Esophagus muscularis mucosa (tissue), 4 donors: ENCODE measurements at regions not wholly inside any gene's neighbourhood (a gene's known extent, or its start where the extent isn't known, plus 50 kb on each side); places are given as distances from the start of the nearest gene placed in this dataset.

Experiments used
- DNase-seq: peaks from one replicate; pipeline ENCODE4 v3.0.0-alpha.2; 2017; ENCODE audit errors: extremely low spot score
- H3K27ac ChIP-seq, 4 donors: fragments of 200-600 bp; sonication (generic); replicated peaks in 1 of 4; 1 replicate in 3 of 4; 2 replicates in 1 of 4; pipeline ENCODE4 v1.5.1; 2016 to 2019; ENCODE audit warnings: mild to moderate bottlenecking in 1 of 4
- H3K27me3 ChIP-seq, 4 donors: fragments of 200-600 bp; sonication (generic); one replicate each; pipeline versions ENCODE4 v1.5.1 to v1.6.0; 2016 to 2019
- H3K36me3 ChIP-seq, 4 donors: fragments of 200-600 bp; sonication (generic); one replicate each; pipeline ENCODE4 v1.5.1; 2016 to 2019
- H3K4me1 ChIP-seq, 4 donors: fragments of 200-600 bp; sonication (generic); one replicate each; pipeline ENCODE4 v1.5.1; 2016 to 2019
- H3K4me3 ChIP-seq, 4 donors: fragments of 200-600 bp; sonication (generic); 1 replicate in 2 of 4; 2 replicates in 2 of 4; pipeline ENCODE4 v1.5.1; 2016 to 2019; ENCODE audit warnings: mild to moderate bottlenecking in 4 of 4, moderate library complexity in 1 of 4
- H3K9me3 ChIP-seq, 4 donors: fragments of 200-600 bp; sonication (generic); 1 replicate in 3 of 4; 2 replicates in 1 of 4; pipeline ENCODE4 v1.5.1; 2016 to 2019
- EP300 ChIP-seq: sonication (generic); formaldehyde crosslinking; IDR thresholded peaks from one replicate; pipeline ENCODE4 v1.6.1; 2017; ENCODE audit warnings: antibody characterized with exemption
- POLR2A ChIP-seq: fragments of 450-650 bp; IDR thresholded peaks from one replicate; pipeline ENCODE4 v1.6.1; 2017; ENCODE audit warnings: antibody characterized with exemption, moderate library complexity, mild to moderate bottlenecking, low read depth
- POLR2AphosphoS5 ChIP-seq, 2 donors: sonication (generic); formaldehyde crosslinking; IDR thresholded peaks; one replicate each; pipeline ENCODE4 v1.6.1; 2017; ENCODE audit warnings: antibody characterized with exemption in 2 of 2
- WGBS: methylation state at CpG from one replicate; pipeline ENCODE4 v1.1.5; 2018; 5-methylcytosine and 5-hydroxymethylcytosine counted together
- intact Hi-C: fragments of 100-400 bp; cut with DNase I; formaldehyde crosslinking; loops from one replicate; pipeline ENCODE4 v1.15.1; 2023
- TF ChIP-seq, protein P1 (sequence below), 3 experiments: fragments of 200-600 bp in 2 of 3; fragments of 450-650 bp in 1 of 3; sonication (generic) in 2 of 3; IDR thresholded peaks; one replicate each; pipeline ENCODE4 v1.5.1; 2017 to 2019; ENCODE audit warnings: antibody characterized with exemption in 3 of 3, mild to moderate bottlenecking in 2 of 3, moderate library complexity in 1 of 3

GRCh38 chr5:166947045-166947444 is 1344.4 kb upstream of the WWC1 start:
- DNase-seq = no peak
- H3K4me3 ChIP-seq = no peak overlapping the region
- H3K27me3 ChIP-seq = no peaks in the 10 kb centered on the region
- TF ChIP-seq, protein P1, sequence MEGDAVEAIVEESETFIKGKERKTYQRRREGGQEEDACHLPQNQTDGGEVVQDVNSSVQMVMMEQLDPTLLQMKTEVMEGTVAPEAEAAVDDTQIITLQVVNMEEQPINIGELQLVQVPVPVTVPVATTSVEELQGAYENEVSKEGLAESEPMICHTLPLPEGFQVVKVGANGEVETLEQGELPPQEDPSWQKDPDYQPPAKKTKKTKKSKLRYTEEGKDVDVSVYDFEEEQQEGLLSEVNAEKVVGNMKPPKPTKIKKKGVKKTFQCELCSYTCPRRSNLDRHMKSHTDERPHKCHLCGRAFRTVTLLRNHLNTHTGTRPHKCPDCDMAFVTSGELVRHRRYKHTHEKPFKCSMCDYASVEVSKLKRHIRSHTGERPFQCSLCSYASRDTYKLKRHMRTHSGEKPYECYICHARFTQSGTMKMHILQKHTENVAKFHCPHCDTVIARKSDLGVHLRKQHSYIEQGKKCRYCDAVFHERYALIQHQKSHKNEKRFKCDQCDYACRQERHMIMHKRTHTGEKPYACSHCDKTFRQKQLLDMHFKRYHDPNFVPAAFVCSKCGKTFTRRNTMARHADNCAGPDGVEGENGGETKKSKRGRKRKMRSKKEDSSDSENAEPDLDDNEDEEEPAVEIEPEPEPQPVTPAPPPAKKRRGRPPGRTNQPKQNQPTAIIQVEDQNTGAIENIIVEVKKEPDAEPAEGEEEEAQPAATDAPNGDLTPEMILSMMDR (IDR thresholded peaks at IDR 0.05) = no peak
- intact Hi-C loops = no loop called here
- H3K4me1 ChIP-seq = no peaks in the 10 kb centered on the region
- peaks cover 0 to 17% (median 6%) of the 10 kb centered on the region in 4 donors for H3K9me3 ChIP-seq
- H3K36me3 ChIP-seq = no peaks in the 10 kb centered on the region
- no peak overlapping the region for H3K27ac ChIP-seq
- WGBS = 94% methylated on average over 14 of the region's 14 CpGs

GRCh38 chr5:166948679-166949078 is 1342.8 kb upstream of the WWC1 start:
- intact Hi-C loops = no loop called here
- no peak overlapping the region for H3K4me3 ChIP-seq
- H3K4me1 ChIP-seq = no peaks in the 10 kb centered on the region
- DNase-seq = no peak
- no peaks in the 10 kb centered on the region for H3K27me3 ChIP-seq
- H3K9me3 ChIP-seq = peaks cover 0 to 3% (median under 1%) of the 10 kb centered on the region in 4 donors
- no peaks in the 10 kb centered on the region for H3K36me3 ChIP-seq
- TF ChIP-seq, protein P1 (IDR thresholded peaks at IDR 0.05) = no peak
- TF ChIP-seq POLR2AphosphoS5 (IDR thresholded peaks at IDR 0.05) = no peak
- TF ChIP-seq POLR2A = no peak
- TF ChIP-seq EP300 = no peak
- WGBS = 89% methylated on average over 3 of the region's 3 CpGs
- no peak overlapping the region for H3K27ac ChIP-seq

DNA sequence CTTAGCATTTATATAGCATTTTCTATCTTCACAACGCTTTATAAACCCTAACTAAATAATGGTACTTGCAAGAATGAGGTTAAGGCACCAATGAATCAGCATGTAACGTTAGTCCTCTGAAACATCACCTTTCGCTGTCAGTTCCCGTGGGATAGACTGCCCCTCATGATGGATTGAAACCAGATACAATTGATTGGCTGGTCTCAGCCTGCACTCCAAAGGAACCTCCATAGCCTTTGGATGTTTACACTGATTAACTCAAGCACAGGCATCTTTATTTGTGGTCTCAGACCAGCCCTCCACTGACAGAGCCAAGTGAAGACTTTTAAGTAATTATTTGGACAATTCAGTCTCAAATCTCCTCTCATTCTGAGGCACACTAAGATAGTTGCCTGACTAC is 1339.4 kb upstream of the WWC1 start:
- 78% methylated on average over 4 of the region's 4 CpGs for WGBS
- Histone ChIP-seq H3K27me3 (no peaks in the 10 kb centered on the region), H3K36me3 (no peaks in the 10 kb centered on the region), H3K4me3 (no peak overlapping the region), H3K9me3 (no peaks in the 10 kb centered on the region), H3K4me1 (no peaks in the 10 kb centered on the region), H3K27ac (no peak overlapping the region)
- TF ChIP-seq, protein P1 (IDR thresholded peaks at IDR 0.05) = no peak
- TF ChIP-seq POLR2A = no peak
- TF ChIP-seq EP300 = no peak
- TF ChIP-seq POLR2AphosphoS5 (IDR thresholded peaks at IDR 0.05) = no peak
- intact Hi-C loops = no loop called here
- no peak for DNase-seq

DNA sequence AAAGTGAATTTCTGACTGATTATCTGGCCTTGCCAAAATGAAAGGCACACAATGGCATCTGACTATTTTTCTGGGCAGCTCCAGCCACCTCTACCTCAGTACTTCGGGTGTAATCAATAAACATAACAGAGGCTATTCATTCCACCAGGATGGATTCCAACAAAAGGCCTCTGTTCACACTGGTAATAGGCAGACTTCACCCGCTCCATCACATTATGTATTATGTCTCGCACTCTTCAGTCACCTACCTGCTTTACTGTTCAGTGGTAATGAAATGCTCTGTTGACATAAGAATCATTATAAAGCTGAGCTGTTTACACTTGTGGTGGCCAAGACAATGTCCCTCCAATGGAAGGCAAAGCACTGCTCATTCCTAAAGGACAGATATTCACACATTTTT is 1333.7 kb upstream of the WWC1 start:
- H3K27ac ChIP-seq = no peak overlapping the region
- H3K4me3 ChIP-seq = no peak overlapping the region
- H3K27me3 ChIP-seq = no peaks in the 10 kb centered on the region
- WGBS = 84% methylated on average over 3 of the region's 3 CpGs
- no peaks in the 10 kb centered on the region for H3K36me3 ChIP-seq
- peaks cover 0 to 4% (median 0%) of the 10 kb centered on the region in 4 donors for H3K9me3 ChIP-seq
- no peak for DNase-seq
- peaks cover 0 to 9% (median 0%) of the 10 kb centered on the region in 4 donors for H3K4me1 ChIP-seq
- TF ChIP-seq POLR2A = no peak
- no peak for TF ChIP-seq POLR2AphosphoS5 (IDR thresholded peaks at IDR 0.05)
- TF ChIP-seq, protein P1 (IDR thresholded peaks at IDR 0.05) = no peak
- no peak for TF ChIP-seq EP300
- intact Hi-C loops = no loop called here

DNA sequence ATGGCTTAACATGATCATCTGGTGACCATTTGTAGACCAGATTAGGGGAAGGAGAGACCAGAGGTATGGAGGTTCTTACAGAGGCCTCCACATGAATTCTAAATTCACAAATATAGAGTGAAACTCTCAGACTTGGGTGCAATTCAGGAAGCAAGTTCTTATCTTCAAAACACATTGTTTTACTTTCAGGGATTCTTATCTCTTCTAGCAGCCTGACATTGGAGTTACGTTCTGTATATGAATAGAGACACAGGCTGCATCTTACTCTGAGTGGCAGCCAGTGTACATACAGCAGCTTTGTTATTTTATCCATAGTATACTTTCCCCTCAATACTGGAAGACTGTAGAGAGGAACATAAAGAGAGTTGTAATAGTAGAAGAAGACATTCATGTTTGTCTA is 1331.7 kb upstream of the WWC1 start:
- TF ChIP-seq POLR2A (no peak), EP300 (no peak), POLR2AphosphoS5 (IDR thresholded peaks at IDR 0.05) (no peak)
- TF ChIP-seq, protein P1 (IDR thresholded peaks at IDR 0.05) = no peak
- 75% methylated on average over 1 of the region's 1 CpG for WGBS
- intact Hi-C loops = no loop called here

More for the DNA sequence above, 1331.7 kb upstream of the WWC1 start:
- Histone ChIP-seq H3K4me3 (no peak overlapping the region), H3K27me3 (no peaks in the 10 kb centered on the region), H3K9me3 (peaks cover 0 to 4% (median 0%) of the 10 kb centered on the region in 4 donors), H3K4me1 (peaks cover 0 to 10% (median 0%) of the 10 kb centered on the region in 4 donors), H3K27ac (no peak overlapping the region), H3K36me3 (no peaks in the 10 kb centered on the region)
- DNase-seq = no peak
